Fibroblast of skin of scalp (primary cell): ENCODE measurements at regions not wholly inside any gene's neighbourhood (a gene's known extent, or its start where the extent isn't known, plus 50 kb on each side); places are given as distances from the start of the nearest gene placed in this dataset.

Experiments used
- DNase-seq: peaks from one replicate; pipeline ENCODE4 v3.0.0-alpha.2; 2013

- peak; percentile 29 for DNase-seq
Observed at GRCh38 chr11:97705441-97705840, 1315.3 kb upstream of the CNTN5 start.

GRCh38 chr11:97717922-97718321 lies 1302.8 kb upstream of the CNTN5 start:
- DNase-seq, result no peak

- DNase-seq, result peak; percentile 88
Observed at GRCh38 chr11:97722065-97722464, 1298.7 kb upstream of the CNTN5 start.

- no peak for DNase-seq
Observed at GRCh38 chr11:97722721-97723120, 1298.0 kb upstream of the CNTN5 start.

- no peak for DNase-seq
Observed at GRCh38 chr11:97729546-97730272, 1291.0 kb upstream of the CNTN5 start.

GRCh38 chr11:97732011-97732632 lies 1288.6 kb upstream of the CNTN5 start:
- no peak for DNase-seq

- no peak for DNase-seq
Observed at GRCh38 chr11:97738751-97739150, 1282.0 kb upstream of the CNTN5 start.

GRCh38 chr11:97739932-97740800 lies 1280.6 kb upstream of the CNTN5 start:
- peak; percentile 71 for DNase-seq

GRCh38 chr11:97740801-97741151 lies 1280.0 kb upstream of the CNTN5 start:
- DNase-seq, result no peak

- no peak for DNase-seq
Observed at GRCh38 chr11:97742717-97743116, 1278.0 kb upstream of the CNTN5 start.

GRCh38 chr11:97743205-97743742 lies 1277.5 kb upstream of the CNTN5 start:
- peak; percentile 45 for DNase-seq

GRCh38 chr11:97745515-97746050 lies 1275.2 kb upstream of the CNTN5 start:
- DNase-seq, result no peak

- no peak for DNase-seq
Observed at GRCh38 chr11:97746818-97747217, 1273.9 kb upstream of the CNTN5 start.

GRCh38 chr11:97751405-97751804 lies 1269.3 kb upstream of the CNTN5 start:
- no peak for DNase-seq

- DNase-seq, result no peak
Observed at GRCh38 chr11:97751952-97752351, 1268.8 kb upstream of the CNTN5 start.

GRCh38 chr11:97754976-97755375 lies 1265.8 kb upstream of the CNTN5 start:
- no peak for DNase-seq

GRCh38 chr11:97756571-97757335 lies 1264.0 kb upstream of the CNTN5 start:
- DNase-seq, result no peak

GRCh38 chr11:97761175-97761574 lies 1259.6 kb upstream of the CNTN5 start:
- DNase-seq, result no peak

GRCh38 chr11:97764193-97764592 lies 1256.6 kb upstream of the CNTN5 start:
- no peak for DNase-seq

GRCh38 chr11:97764605-97765004 lies 1256.1 kb upstream of the CNTN5 start:
- DNase-seq, result no peak

- no peak for DNase-seq
Observed at GRCh38 chr11:97770570-97770969, 1250.2 kb upstream of the CNTN5 start.

GRCh38 chr11:97772705-97773104 lies 1248.0 kb upstream of the CNTN5 start:
- peak; percentile 4 for DNase-seq
